Common myeloid progenitor, CD34-positive (primary cell): ENCODE measurements at regions not wholly inside any gene's neighbourhood (a gene's known extent, or its start where the extent isn't known, plus 50 kb on each side); places are given as distances from the start of the nearest gene placed in this dataset.

Experiments used
- CTCF ChIA-PET: fragments of 350-600 bp; sonication (Branson Sonifier 250); formaldehyde crosslinking; loops from one replicate; lab custom pipeline; 2021; ENCODE audit warnings: antibody characterized with exemption; lab: Charles Lee
- POLR2A ChIA-PET: fragments of 350-600 bp; sonication (Branson Sonifier 250); formaldehyde crosslinking; loops from one replicate; lab custom pipeline; 2021; ENCODE audit warnings: antibody characterized with exemption; lab: Charles Lee
- DNase-seq, 3 donors: peaks; one replicate each; pipeline versions ENCODE4 v3.0.0 to v3.0.0-alpha.2; 2013
- H3K27ac ChIP-seq, 2 experiments: 1 replicate in 1 of 2; 2 replicates in 1 of 2; pipeline ENCODE4 v1.7.0; 2013; ENCODE audit warnings: inconsistent platforms in 2 of 2, low read length in 2 of 2, mild to moderate bottlenecking in 2 of 2, low read depth in 1 of 2, moderate library complexity in 1 of 2; ENCODE audit not compliant: severe bottlenecking in 2 of 2, insufficient read depth in 1 of 2, poor library complexity in 1 of 2
- H3K27me3 ChIP-seq, 5 experiments: replicated peaks in 2 of 5; 1 replicate in 3 of 5; 2 replicates in 2 of 5; pipeline versions ENCODE4 v1.6.1 to v1.7.0; 2013; ENCODE audit warnings: low read length in 4 of 5, mild to moderate bottlenecking in 2 of 5, moderate library complexity in 2 of 5, inconsistent platforms in 1 of 5; ENCODE audit not compliant: insufficient read depth in 5 of 5, control insufficient read depth in 4 of 5
- H3K36me3 ChIP-seq, 4 experiments: 1 replicate in 2 of 4; 2 replicates in 2 of 4; pipeline versions ENCODE4 v1.6.1 to v1.7.0; 2013; ENCODE audit warnings: low read length in 3 of 4, control low read depth in 1 of 4, mild to moderate bottlenecking in 1 of 4; ENCODE audit not compliant: control insufficient read depth in 4 of 4, insufficient read depth in 4 of 4
- H3K4me1 ChIP-seq, 4 experiments: 1 replicate in 3 of 4; 2 replicates in 1 of 4; pipeline versions ENCODE4 v1.6.1 to v1.7.1; 2013; ENCODE audit warnings: low read length in 3 of 4, mild to moderate bottlenecking in 3 of 4, control low read depth in 1 of 4, inconsistent platforms in 1 of 4, moderate library complexity in 1 of 4; ENCODE audit not compliant: control insufficient read depth in 4 of 4, insufficient read depth in 4 of 4; ENCODE audit errors: control extremely low read depth in 1 of 4
- H3K4me3 ChIP-seq, 7 experiments: 1 replicate in 4 of 7; 2 replicates in 3 of 7; pipeline versions ENCODE4 v1.5.1 to v1.7.0; 2013; ENCODE audit warnings: mild to moderate bottlenecking in 7 of 7, low read length in 6 of 7, moderate library complexity in 6 of 7, inconsistent platforms in 2 of 7, low read depth in 2 of 7, control low read depth in 1 of 7; ENCODE audit not compliant: insufficient read depth in 4 of 7, control insufficient read depth in 1 of 7; ENCODE audit errors: extremely low read depth in 1 of 7
- H3K9me3 ChIP-seq, 5 experiments: 1 replicate in 4 of 5; 2 replicates in 1 of 5; pipeline versions ENCODE4 v1.6.1 to v1.7.1; 2013; ENCODE audit warnings: low read length in 4 of 5, mild to moderate bottlenecking in 2 of 5, inconsistent platforms in 1 of 5, low read depth in 1 of 5, moderate library complexity in 1 of 5; ENCODE audit not compliant: control insufficient read depth in 4 of 5, insufficient read depth in 2 of 5; ENCODE audit errors: control extremely low read depth in 1 of 5
- WGBS: methylation state at CpG from one replicate; pipeline ENCODE4 v1.1.5; 2013; ENCODE audit not compliant: insufficient coverage; 5-methylcytosine and 5-hydroxymethylcytosine counted together

DNA sequence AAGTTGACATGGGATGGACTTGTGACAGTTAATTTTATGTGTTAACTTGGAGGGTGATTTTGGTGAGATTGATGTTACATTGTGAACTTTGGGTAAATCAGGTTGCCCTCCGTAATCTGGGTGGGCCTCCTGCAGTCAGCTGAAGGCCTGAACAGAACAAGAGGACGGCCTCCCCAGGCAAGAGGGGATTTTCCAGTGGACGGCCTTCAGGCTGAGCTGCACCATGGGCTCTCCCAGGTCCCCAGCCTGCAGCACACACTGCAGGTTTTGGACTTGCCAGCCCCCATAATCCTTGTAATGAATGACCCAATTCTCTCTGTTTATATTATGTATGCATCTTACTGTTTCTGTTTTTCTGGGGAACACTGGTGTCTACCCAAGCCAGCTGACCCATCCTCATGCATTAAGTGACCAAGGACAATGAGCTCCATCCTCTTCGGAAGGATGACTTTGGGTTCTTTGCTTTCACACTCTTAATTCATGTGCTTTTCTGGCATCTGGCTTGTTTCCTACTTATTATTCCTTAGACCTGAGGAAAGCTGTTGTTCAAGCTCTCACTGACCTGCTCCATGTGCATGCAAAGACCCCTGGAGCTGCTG lies 64.2 kb downstream of the DACT2 start:
- 94% methylated on average over 4 of the region's 4 CpGs for WGBS
- POLR2A ChIA-PET, result no interaction called here
- no peaks in the 10 kb centered on the region for H3K36me3 ChIP-seq
- peaks cover 0 to 14% (median 4%) of the 10 kb centered on the region in 5 experiments for H3K9me3 ChIP-seq
- no peak overlapping the region for H3K27ac ChIP-seq
- CTCF ChIA-PET, result no interaction called here
- peaks cover 0 to 7% (median 0%) of the 10 kb centered on the region in 5 experiments for H3K27me3 ChIP-seq
- no peak overlapping the region for H3K4me3 ChIP-seq
- no peaks in the 10 kb centered on the region for H3K4me1 ChIP-seq
- DNase-seq, result no peak

DNA sequence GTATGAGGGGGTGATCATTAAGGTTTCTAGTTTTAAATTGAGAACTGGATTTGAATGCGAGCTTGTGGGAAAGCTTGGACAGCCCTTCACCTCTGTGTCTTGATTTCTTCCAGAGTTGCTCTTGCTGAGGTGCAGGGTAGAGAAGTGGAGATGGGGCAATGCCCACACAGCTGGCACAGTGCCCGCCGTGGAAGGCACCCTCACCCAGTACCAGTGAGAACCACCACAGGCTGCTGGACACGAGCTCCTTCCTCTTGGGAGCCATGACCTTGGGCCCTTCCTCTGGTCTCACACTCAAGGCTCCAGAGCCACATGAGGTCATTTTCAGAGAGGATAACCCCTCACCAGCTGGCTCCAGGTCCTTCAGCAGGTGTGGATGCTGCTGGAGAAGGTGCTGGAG lies 67.3 kb downstream of the DACT2 start:
- POLR2A ChIA-PET, result no interaction called here
- H3K4me3 ChIP-seq, result no peak overlapping the region
- H3K27me3 ChIP-seq, result peaks cover 0 to 20% (median 4%) of the 10 kb centered on the region in 5 experiments
- H3K36me3 ChIP-seq, result no peaks in the 10 kb centered on the region
- DNase-seq, result no peak
- CTCF ChIA-PET, result no interaction called here
- H3K27ac ChIP-seq, result no peak overlapping the region
- peaks cover 0 to 14% (median 4%) of the 10 kb centered on the region in 5 experiments for H3K9me3 ChIP-seq
- 100% methylated on average over 4 of the region's 4 CpGs for WGBS
- no peaks in the 10 kb centered on the region for H3K4me1 ChIP-seq

DNA sequence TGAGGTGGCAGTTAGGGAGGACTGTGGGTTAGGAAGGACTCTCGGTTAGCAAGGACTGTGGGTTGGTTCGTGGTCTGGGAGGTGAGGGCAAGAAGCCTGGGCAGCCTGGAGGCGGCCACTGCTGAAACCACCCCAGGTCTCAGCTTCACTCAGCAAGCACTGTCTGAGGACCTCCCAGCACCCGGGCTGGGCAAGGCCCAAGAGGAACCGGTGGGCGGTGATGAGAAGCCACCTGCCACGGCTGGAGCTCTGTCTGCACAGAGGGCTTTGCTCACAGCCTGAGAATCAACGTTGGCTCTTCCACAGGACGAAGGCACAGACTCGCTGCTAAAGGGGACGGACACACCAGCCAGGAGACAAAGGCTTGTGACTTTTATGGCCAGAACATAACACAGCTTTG lies 69.3 kb downstream of the DACT2 start:
- 95% methylated on average over 10 of the region's 11 CpGs for WGBS
- POLR2A ChIA-PET, result no interaction called here
- Histone ChIP-seq H3K4me1 (no peaks in the 10 kb centered on the region), H3K9me3 (peaks cover 0 to 6% (median 0%) of the 10 kb centered on the region in 5 experiments), H3K36me3 (no peaks in the 10 kb centered on the region), H3K4me3 (no peak overlapping the region), H3K27ac (no peak overlapping the region), H3K27me3 (peaks cover 0 to 18% (median 4%) of the 10 kb centered on the region in 5 experiments)
- DNase-seq, result no peak
- CTCF ChIA-PET, result no interaction called here

DNA sequence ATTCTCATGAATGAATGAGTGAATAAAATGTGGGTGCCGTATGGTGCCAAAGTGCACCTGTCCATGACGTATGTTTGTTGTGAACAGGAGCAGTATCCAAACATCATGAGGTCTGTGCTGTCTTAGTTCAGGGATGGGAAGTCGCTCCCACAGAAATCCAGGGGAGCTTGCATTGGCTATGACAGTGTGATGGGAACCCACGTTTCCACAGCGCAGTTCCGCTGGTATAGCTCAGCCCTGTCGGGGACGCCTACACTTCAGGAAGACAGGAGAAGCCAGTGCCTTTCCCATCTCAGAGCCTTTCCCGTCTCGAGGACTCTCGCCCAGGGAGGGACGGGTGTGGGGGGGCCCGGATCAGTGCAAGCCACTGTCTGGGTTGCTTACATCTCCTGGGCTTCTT lies 69.8 kb downstream of the DACT2 start:
- ChIA-PET POLR2A (no interaction called here), CTCF (no interaction called here)
- peaks cover 0 to 18% (median 4%) of the 10 kb centered on the region in 5 experiments for H3K27me3 ChIP-seq
- DNase-seq, result no peak
- H3K27ac ChIP-seq, result no peak overlapping the region
- H3K4me3 ChIP-seq, result no peak overlapping the region
- H3K4me1 ChIP-seq, result no peaks in the 10 kb centered on the region
- WGBS, result 97% methylated on average over 13 of the region's 13 CpGs
- H3K9me3 ChIP-seq, result peaks cover 0 to under 1% (median 0%) of the 10 kb centered on the region in 5 experiments
- no peaks in the 10 kb centered on the region for H3K36me3 ChIP-seq

DNA sequence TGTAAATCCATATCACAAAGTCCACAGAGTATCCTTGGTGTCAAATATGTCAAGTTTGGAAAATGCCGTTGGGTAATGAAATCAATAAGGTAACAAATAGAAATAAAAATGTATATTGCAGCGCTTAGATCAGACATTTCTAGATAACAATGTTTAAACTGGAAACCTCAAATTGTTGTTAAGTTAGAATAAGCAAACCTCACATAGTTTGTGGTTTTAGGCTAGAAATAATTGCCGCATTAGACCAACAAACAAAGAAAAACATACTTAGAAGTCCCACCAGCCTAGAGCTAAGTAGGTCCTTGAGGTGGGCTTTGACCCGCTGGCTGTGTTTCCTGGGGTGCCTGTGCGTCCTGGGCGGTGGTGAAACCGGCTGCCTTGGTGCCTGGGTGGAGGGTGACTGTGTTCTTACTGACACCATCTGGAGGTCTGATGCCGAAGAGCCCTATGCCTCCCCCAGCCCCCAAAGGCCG lies 71.4 kb downstream of the DACT2 start:
- Histone ChIP-seq H3K9me3 (no peaks in the 10 kb centered on the region), H3K36me3 (no peaks in the 10 kb centered on the region), H3K27me3 (peaks cover 0 to 17% (median 3%) of the 10 kb centered on the region in 5 experiments), H3K4me1 (no peaks in the 10 kb centered on the region), H3K27ac (no peak overlapping the region), H3K4me3 (no peak overlapping the region)
- WGBS, result 81% methylated on average over 3 of the region's 9 CpGs
- CTCF ChIA-PET, result no interaction called here
- no peak for DNase-seq
- POLR2A ChIA-PET, result no interaction called here

DNA sequence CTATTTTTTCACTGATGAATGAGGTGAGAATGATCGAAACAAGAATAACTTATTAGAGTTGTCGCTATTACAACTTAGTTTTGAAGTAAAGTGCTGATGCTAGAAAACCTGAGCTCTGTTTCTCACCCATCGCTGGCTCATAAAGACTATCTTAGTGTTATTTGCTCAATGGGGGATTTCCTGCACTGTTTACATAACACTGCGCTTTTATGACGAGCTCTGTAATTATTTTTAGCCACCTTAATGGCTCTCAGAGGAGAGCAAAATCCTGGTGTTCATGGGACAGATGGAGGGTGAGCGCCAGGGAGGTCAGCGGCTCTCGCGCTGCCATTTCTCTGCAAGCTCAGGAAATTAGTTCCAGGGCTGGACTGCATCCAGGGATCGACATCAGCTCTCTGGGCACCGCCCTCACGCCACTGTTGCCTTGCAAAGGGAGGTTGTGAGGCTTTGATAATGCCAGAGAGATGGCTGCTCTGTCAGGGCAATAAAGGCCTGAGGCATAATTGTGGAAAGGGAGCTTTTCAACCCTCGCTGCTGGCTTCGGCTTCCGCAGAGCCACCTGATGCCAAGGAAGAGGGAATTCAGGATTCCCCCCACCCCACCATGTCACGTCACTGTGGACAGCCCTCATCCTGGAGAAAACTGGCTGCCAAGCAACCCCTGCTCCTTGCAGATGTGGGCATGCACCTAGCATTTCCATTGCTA lies 72.0 kb downstream of the DACT2 start:
- Histone ChIP-seq H3K36me3 (no peaks in the 10 kb centered on the region), H3K4me3 (no peak overlapping the region), H3K27me3 (peaks cover 0 to 17% (median 3%) of the 10 kb centered on the region in 5 experiments), H3K9me3 (no peaks in the 10 kb centered on the region), H3K4me1 (no peaks in the 10 kb centered on the region), H3K27ac (no peak overlapping the region)
- 83% methylated on average over 13 of the region's 16 CpGs for WGBS
- CTCF ChIA-PET, result no interaction called here
- POLR2A ChIA-PET, result no interaction called here
- DNase-seq, result no peak

DNA sequence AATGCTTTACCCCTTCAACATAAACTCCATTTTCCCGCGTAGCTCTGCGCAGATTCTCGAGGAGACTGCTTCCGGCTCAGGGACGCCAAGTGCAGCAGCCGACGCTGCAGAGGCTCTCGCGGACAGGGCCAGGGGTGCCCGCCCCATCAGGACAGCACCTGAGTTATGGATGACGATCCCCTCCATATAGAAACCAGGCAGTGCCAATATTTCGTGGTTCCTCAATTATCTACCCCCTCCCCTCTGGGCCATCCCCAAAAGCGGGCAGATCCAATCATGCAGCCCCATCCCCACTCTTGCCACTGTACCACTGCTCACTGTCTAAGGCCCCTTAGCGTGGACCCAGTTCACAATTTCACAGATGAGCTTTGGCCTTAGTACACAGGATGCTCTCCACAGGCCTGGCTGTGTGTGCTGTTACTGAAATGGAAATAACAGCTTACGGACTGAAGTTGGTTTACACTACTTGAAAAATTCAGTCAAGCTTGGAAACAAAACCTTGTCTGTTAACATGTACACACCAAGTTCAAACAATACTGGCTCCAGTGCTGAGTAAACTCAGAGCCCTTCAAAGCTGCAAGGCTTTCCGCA lies 74.5 kb downstream of the DACT2 start:
- H3K9me3 ChIP-seq, result no peaks in the 10 kb centered on the region
- no peak overlapping the region for H3K4me3 ChIP-seq
- no peak overlapping the region for H3K27ac ChIP-seq
- no peaks in the 10 kb centered on the region for H3K4me1 ChIP-seq
- H3K27me3 ChIP-seq, result peaks cover 0 to 17% (median 3%) of the 10 kb centered on the region in 5 experiments
- H3K36me3 ChIP-seq, result no peaks in the 10 kb centered on the region
- no peak for DNase-seq
- ChIA-PET POLR2A (no interaction called here), CTCF (no interaction called here)
- WGBS, result 95% methylated on average over 15 of the region's 17 CpGs
